OCI-LY7 (cell line): ENCODE measurements at regions not wholly inside any gene's neighbourhood (a gene's known extent, or its start where the extent isn't known, plus 50 kb on each side); places are given as distances from the start of the nearest gene placed in this dataset.

Experiments
- CTCF ChIP-seq: fragments of 200-600 bp; sonication (generic); conservative IDR thresholded peaks from 2 replicates; pipeline ENCODE4 v1.5.1; 2014; ENCODE audit warnings: mild to moderate bottlenecking, antibody characterized with exemption, low read length, moderate library complexity, mixed read lengths
- EZH2phosphoT487 ChIP-seq: fragments of 200-600 bp; sonication (generic); IDR thresholded peaks from 2 replicates; pipeline ENCODE4 v1.6.1; 2018; ENCODE audit warnings: low read depth, borderline replicate concordance, mild to moderate bottlenecking, mixed run types, antibody characterized with exemption, low read length, moderate library complexity, mixed read lengths

GRCh38 chr2:188798159-188798558 is 176.0 kb upstream of the COL3A1 start:
- TF ChIP-seq CTCF = no peak
- TF ChIP-seq EZH2phosphoT487 = no peak
